GM23338 (cell line): ENCODE measurements at regions not wholly inside any gene's neighbourhood (a gene's known extent, or its start where the extent isn't known, plus 50 kb on each side); places are given as distances from the start of the nearest gene placed in this dataset.

Source experiments
- ATAC-seq: fragments of 200-7000 bp; cut with Tn5 transposase; 3 replicates; pipeline ENCODE4 v1.9.1; 2020
- DNase-seq: peaks from one replicate; pipeline ENCODE4 v3.0.0-alpha.2; 2015; ENCODE audit warnings: low spot score
- H2AFZ ChIP-seq: fragments of 200-600 bp; sonication (generic); 2 replicates; pipeline ENCODE4 v1.8.0; 2016; ENCODE audit warnings: antibody characterized with exemption, mild to moderate bottlenecking, moderate library complexity
- H3F3A ChIP-seq: fragments of 200-600 bp; sonication (generic); replicated peaks from 2 replicates; pipeline ENCODE4 v1.8.0; 2017; ENCODE audit warnings: antibody characterized with exemption, mixed run types, low read depth
- H3K27ac ChIP-seq: fragments of 200-600 bp; sonication (generic); 2 replicates; pipeline ENCODE4 v1.6.1; 2016; ENCODE audit warnings: low read depth
- H3K27me3 ChIP-seq: fragments of 200-600 bp; sonication (generic); 2 replicates; pipeline ENCODE4 v1.8.0; 2016; ENCODE audit warnings: mild to moderate bottlenecking, mixed run types, moderate library complexity; ENCODE audit not compliant: insufficient read depth
- H3K36me3 ChIP-seq: fragments of 200-600 bp; sonication (generic); 2 replicates; pipeline ENCODE4 v1.8.0; 2016; ENCODE audit warnings: mild to moderate bottlenecking; ENCODE audit not compliant: insufficient read depth
- H3K4me1 ChIP-seq: fragments of 200-600 bp; sonication (generic); 2 replicates; pipeline ENCODE4 v1.8.0; 2016; ENCODE audit warnings: mild to moderate bottlenecking, moderate library complexity; ENCODE audit not compliant: insufficient read depth
- H3K4me2 ChIP-seq: fragments of 200-600 bp; sonication (generic); 2 replicates; pipeline ENCODE4 v1.7.1; 2017; ENCODE audit warnings: mixed run types
- H3K4me3 ChIP-seq: fragments of 200-600 bp; sonication (generic); 2 replicates; pipeline ENCODE4 v1.6.1; 2016; ENCODE audit warnings: mixed run types
- H3K79me2 ChIP-seq: fragments of 200-600 bp; sonication (generic); replicated peaks from 2 replicates; pipeline ENCODE4 v1.8.0; 2017; ENCODE audit warnings: mild to moderate bottlenecking; ENCODE audit not compliant: insufficient read depth
- H3K9me2 ChIP-seq: fragments of 200-600 bp; sonication (generic); 2 replicates; pipeline ENCODE4 v1.8.0; 2017; ENCODE audit not compliant: insufficient read depth
- H4K20me1 ChIP-seq: fragments of 200-600 bp; sonication (generic); replicated peaks from 2 replicates; pipeline ENCODE4 v1.8.0; 2017; ENCODE audit warnings: mild to moderate bottlenecking; ENCODE audit not compliant: insufficient read depth
- H3K27ac Mint-ChIP-seq: 2 replicates; pipeline ENCODE4 v1.8.0; 2020; ENCODE audit warnings: inconsistent platforms, mild to moderate bottlenecking, moderate library complexity, mixed read lengths
- H3K27me3 Mint-ChIP-seq: 3 replicates; pipeline ENCODE4 v1.8.0; 2022; ENCODE audit warnings: low read depth, mild to moderate bottlenecking, moderate library complexity, mixed read lengths, inconsistent platforms; ENCODE audit not compliant: insufficient read depth, poor library complexity
- H3K36me3 Mint-ChIP-seq: 3 replicates; pipeline ENCODE4 v1.8.0; 2021; ENCODE audit warnings: low read depth, mild to moderate bottlenecking, inconsistent platforms, moderate library complexity, mixed read lengths
- H3K4me1 Mint-ChIP-seq: 3 replicates; pipeline ENCODE4 v1.8.0; 2020; ENCODE audit warnings: mild to moderate bottlenecking, inconsistent platforms, mixed read lengths
- H3K4me3 Mint-ChIP-seq: 3 replicates; pipeline ENCODE4 v1.8.0; 2021; ENCODE audit warnings: moderate library complexity, mild to moderate bottlenecking, inconsistent platforms, mixed read lengths
- H3K9me3 Mint-ChIP-seq: 3 replicates; pipeline ENCODE4 v1.8.0; 2020; ENCODE audit warnings: moderate library complexity, mild to moderate bottlenecking, inconsistent platforms, mixed read lengths
- CREB1 ChIP-seq: fragments of 250-450 bp; sonication (Bioruptor Pico); IDR thresholded peaks from 2 replicates; pipeline ENCODE4 v1.5.0; 2020; ENCODE audit warnings: low read depth, mild to moderate bottlenecking, moderate library complexity
- EZH2 ChIP-seq: fragments of 200-600 bp; sonication (generic); IDR thresholded peaks from one replicate; pipeline ENCODE4 v1.8.0; 2017; ENCODE audit warnings: antibody characterized with exemption, mild to moderate bottlenecking, low read depth; ENCODE audit not compliant: unreplicated experiment
- EZH2phosphoT487 ChIP-seq: fragments of 200-600 bp; sonication (generic); IDR thresholded peaks from one replicate; pipeline ENCODE4 v1.8.1; 2018; ENCODE audit warnings: antibody characterized with exemption; ENCODE audit not compliant: unreplicated experiment
- JUNB ChIP-seq: IDR thresholded peaks from one replicate; pipeline ENCODE4 v1.6.1; 2016; ENCODE audit warnings: antibody characterized with exemption; ENCODE audit not compliant: unreplicated experiment
- NANOG ChIP-seq: IDR thresholded peaks from 2 replicates; pipeline ENCODE4 v1.6.1; 2016; ENCODE audit warnings: antibody characterized with exemption, borderline replicate concordance
- POLR2AphosphoS5 ChIP-seq: IDR thresholded peaks from 2 replicates; pipeline ENCODE4 v1.6.1; 2016; ENCODE audit warnings: antibody characterized with exemption, low read depth
- REST ChIP-seq: IDR thresholded peaks from one replicate; pipeline ENCODE4 v1.6.1; 2018; ENCODE audit warnings: antibody characterized with exemption; ENCODE audit not compliant: unreplicated experiment
- STAT1 ChIP-seq: IDR thresholded peaks from one replicate; pipeline ENCODE4 v1.6.1; 2016; ENCODE audit warnings: antibody characterized with exemption; ENCODE audit not compliant: unreplicated experiment
- ZNF114 ChIP-seq: fragments of 250-450 bp; sonication (Bioruptor Pico); IDR thresholded peaks from 2 replicates; pipeline ENCODE4 v1.5.0; 2020; ENCODE audit warnings: mild to moderate bottlenecking, moderate library complexity
- ZNF331 ChIP-seq: fragments of 250-450 bp; sonication (Bioruptor Pico); IDR thresholded peaks from 2 replicates; pipeline ENCODE4 v1.5.0; 2020; ENCODE audit warnings: low read depth, mild to moderate bottlenecking, moderate library complexity
- TF ChIP-seq, protein P1 (sequence below): IDR thresholded peaks from 2 replicates; pipeline ENCODE4 v1.6.1; 2016; ENCODE audit warnings: antibody characterized with exemption
- TF ChIP-seq, protein P2 (sequence below), 2 experiments: fragments of 200-600 bp in 1 of 2; sonication (generic) in 1 of 2; conservative IDR thresholded peaks; 2 replicates each; pipeline versions ENCODE4 v1.5.1 to v1.6.1; 2016 to 2017; ENCODE audit warnings: antibody characterized with exemption in 2 of 2, low read depth in 2 of 2, mild to moderate bottlenecking in 2 of 2, moderate library complexity in 1 of 2

- Histone ChIP-seq H3K9me2 (no peaks in the 10 kb centered on the region), H3K27ac (no peak overlapping the region), H4K20me1 (no peaks in the 10 kb centered on the region), H3K27me3 (no peaks in the 10 kb centered on the region), H3K36me3 (no peaks in the 10 kb centered on the region), H2AFZ (no peak overlapping the region), H3F3A (no peaks in the 10 kb centered on the region), H3K4me2 (no peak overlapping the region), H3K79me2 (no peaks in the 10 kb centered on the region), H3K4me1 (no peaks in the 10 kb centered on the region), H3K4me3 (no peak overlapping the region)
- Mint-ChIP-seq H3K9me3 (peaks cover 3% of the 10 kb centered on the region; the same call in 1 of the 3 replicates), H3K27ac (no peak overlapping the region), H3K27me3 (peaks cover 4% of the 10 kb centered on the region), H3K4me3 (no peak overlapping the region), H3K36me3 (no peaks in the 10 kb centered on the region), H3K4me1 (peaks cover 3% of the 10 kb centered on the region; the same call in 1 of the 3 replicates)
- ATAC-seq: no peak
- no peak for DNase-seq
- no peak for TF ChIP-seq CREB1
- no peak for TF ChIP-seq NANOG
- TF ChIP-seq STAT1: no peak
- TF ChIP-seq, protein P1, sequence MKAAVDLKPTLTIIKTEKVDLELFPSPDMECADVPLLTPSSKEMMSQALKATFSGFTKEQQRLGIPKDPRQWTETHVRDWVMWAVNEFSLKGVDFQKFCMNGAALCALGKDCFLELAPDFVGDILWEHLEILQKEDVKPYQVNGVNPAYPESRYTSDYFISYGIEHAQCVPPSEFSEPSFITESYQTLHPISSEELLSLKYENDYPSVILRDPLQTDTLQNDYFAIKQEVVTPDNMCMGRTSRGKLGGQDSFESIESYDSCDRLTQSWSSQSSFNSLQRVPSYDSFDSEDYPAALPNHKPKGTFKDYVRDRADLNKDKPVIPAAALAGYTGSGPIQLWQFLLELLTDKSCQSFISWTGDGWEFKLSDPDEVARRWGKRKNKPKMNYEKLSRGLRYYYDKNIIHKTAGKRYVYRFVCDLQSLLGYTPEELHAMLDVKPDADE: no peak
- TF ChIP-seq REST: no peak
- TF ChIP-seq, protein P2, sequence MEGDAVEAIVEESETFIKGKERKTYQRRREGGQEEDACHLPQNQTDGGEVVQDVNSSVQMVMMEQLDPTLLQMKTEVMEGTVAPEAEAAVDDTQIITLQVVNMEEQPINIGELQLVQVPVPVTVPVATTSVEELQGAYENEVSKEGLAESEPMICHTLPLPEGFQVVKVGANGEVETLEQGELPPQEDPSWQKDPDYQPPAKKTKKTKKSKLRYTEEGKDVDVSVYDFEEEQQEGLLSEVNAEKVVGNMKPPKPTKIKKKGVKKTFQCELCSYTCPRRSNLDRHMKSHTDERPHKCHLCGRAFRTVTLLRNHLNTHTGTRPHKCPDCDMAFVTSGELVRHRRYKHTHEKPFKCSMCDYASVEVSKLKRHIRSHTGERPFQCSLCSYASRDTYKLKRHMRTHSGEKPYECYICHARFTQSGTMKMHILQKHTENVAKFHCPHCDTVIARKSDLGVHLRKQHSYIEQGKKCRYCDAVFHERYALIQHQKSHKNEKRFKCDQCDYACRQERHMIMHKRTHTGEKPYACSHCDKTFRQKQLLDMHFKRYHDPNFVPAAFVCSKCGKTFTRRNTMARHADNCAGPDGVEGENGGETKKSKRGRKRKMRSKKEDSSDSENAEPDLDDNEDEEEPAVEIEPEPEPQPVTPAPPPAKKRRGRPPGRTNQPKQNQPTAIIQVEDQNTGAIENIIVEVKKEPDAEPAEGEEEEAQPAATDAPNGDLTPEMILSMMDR (conservative IDR thresholded peaks at IDR 0.05; ENCODE audit: low read depth in 2 of 2): no peak
- TF ChIP-seq ZNF331 (CRISPR knock-in tag): no peak
- no peak for TF ChIP-seq ZNF114 (CRISPR knock-in tag)
- no peak for TF ChIP-seq EZH2phosphoT487
- TF ChIP-seq EZH2: no peak
- no peak for TF ChIP-seq POLR2AphosphoS5
- no peak for TF ChIP-seq JUNB
These were observed 108.9 kb upstream of the KCNG1 start for GRCh38 chr20:51131811-51132210.
